BE2C (cell line): ENCODE measurements at regions not wholly inside any gene's neighbourhood (a gene's known extent, or its start where the extent isn't known, plus 50 kb on each side); places are given as distances from the start of the nearest gene placed in this dataset.

Experiments
- DNase-seq: peaks from one replicate; pipeline ENCODE4 v3.0.0-alpha.2; 2020
- H3K27me3 ChIP-seq: fragments of 250-450 bp; sonication (Bioruptor Pico); 2 replicates; pipeline ENCODE4 v1.5.1; 2020; ENCODE audit warnings: mild to moderate bottlenecking
- H3K36me3 ChIP-seq: fragments of 250-450 bp; sonication (Bioruptor Pico); 2 replicates; pipeline ENCODE4 v1.5.1; 2020; ENCODE audit warnings: mild to moderate bottlenecking
- H3K4me1 ChIP-seq: fragments of 250-450 bp; sonication (Bioruptor Pico); 2 replicates; pipeline ENCODE4 v1.5.1; 2020
- H3K4me3 ChIP-seq: 2 replicates; pipeline ENCODE4 v1.5.1; 2011; ENCODE audit warnings: low read depth, low read length
- H3K9me3 ChIP-seq: fragments of 250-450 bp; sonication (Bioruptor Pico); 2 replicates; pipeline ENCODE4 v1.5.1; 2020
- CTCF ChIP-seq: IDR thresholded peaks from 2 replicates; pipeline ENCODE4 v1.5.1; 2012; ENCODE audit warnings: mild to moderate bottlenecking, low read depth, low read length

- peaks cover 16% of the 10 kb centered on the region for H3K4me1 ChIP-seq
- no peaks in the 10 kb centered on the region for H3K27me3 ChIP-seq
- no peak overlapping the region for H3K4me3 ChIP-seq
- no peaks in the 10 kb centered on the region for H3K9me3 ChIP-seq
- no peak for TF ChIP-seq CTCF
- no peak for DNase-seq
- no peaks in the 10 kb centered on the region; the same call in 1 of the 2 replicates for H3K36me3 ChIP-seq
Measured at GRCh38 chr6:85396159-85396808, 53.6 kb upstream of the NT5E start.

GRCh38 chr6:85395746-85396145, 54.1 kb upstream of the NT5E start:
- Histone ChIP-seq H3K36me3 (no peaks in the 10 kb centered on the region; the same call in 1 of the 2 replicates), H3K4me3 (no peak overlapping the region), H3K27me3 (no peaks in the 10 kb centered on the region), H3K4me1 (peaks cover 22% of the 10 kb centered on the region), H3K9me3 (no peaks in the 10 kb centered on the region)
- no peak for DNase-seq
- no peak for TF ChIP-seq CTCF

- H3K4me3 ChIP-seq = no peak overlapping the region
- no peak for TF ChIP-seq CTCF
- peak; percentile 34 for DNase-seq
- H3K4me1 ChIP-seq = peaks cover 22% of the 10 kb centered on the region
- no peaks in the 10 kb centered on the region for H3K27me3 ChIP-seq
- no peaks in the 10 kb centered on the region for H3K9me3 ChIP-seq
- H3K36me3 ChIP-seq = no peaks in the 10 kb centered on the region; the same call in 1 of the 2 replicates
Measured at GRCh38 chr6:85394853-85395538, 54.9 kb upstream of the NT5E start.

- no peaks in the 10 kb centered on the region for H3K27me3 ChIP-seq
- H3K9me3 ChIP-seq = no peaks in the 10 kb centered on the region
- peaks cover 23% of the 10 kb centered on the region for H3K4me1 ChIP-seq
- H3K36me3 ChIP-seq = no peaks in the 10 kb centered on the region; the same call in 1 of the 2 replicates
- no peak for TF ChIP-seq CTCF
- no peak overlapping the region for H3K4me3 ChIP-seq
- DNase-seq = no peak
Measured at GRCh38 chr6:85394199-85394598, 55.7 kb upstream of the NT5E start.

GRCh38 chr6:85392379-85392778, 57.5 kb upstream of the NT5E start:
- DNase-seq = no peak
- no peak for TF ChIP-seq CTCF
- H3K9me3 ChIP-seq = no peaks in the 10 kb centered on the region
- no peaks in the 10 kb centered on the region for H3K27me3 ChIP-seq
- H3K36me3 ChIP-seq = no peaks in the 10 kb centered on the region; the same call in 1 of the 2 replicates
- H3K4me3 ChIP-seq = no peak overlapping the region
- peaks cover 39% of the 10 kb centered on the region for H3K4me1 ChIP-seq

GRCh38 chr6:85390775-85391174, 59.1 kb upstream of the NT5E start:
- H3K4me1 ChIP-seq = peaks cover 41% of the 10 kb centered on the region
- DNase-seq = no peak
- no peaks in the 10 kb centered on the region for H3K9me3 ChIP-seq

More at GRCh38 chr6:85390775-85391174, 59.1 kb upstream of the NT5E start:
- H3K4me3 ChIP-seq = no peak overlapping the region
- no peak for TF ChIP-seq CTCF
- H3K27me3 ChIP-seq = no peaks in the 10 kb centered on the region
- H3K36me3 ChIP-seq = no peaks in the 10 kb centered on the region; the same call in 1 of the 2 replicates
